ENCODE measurements at regions not wholly inside any gene's neighbourhood (a gene's known extent, or its start where the extent isn't known, plus 50 kb on each side); places are given as distances from the start of the nearest gene placed in this dataset.

- BruUV-seq (replicated peaks) = no TSS peak
- TF ChIP-seq POLR2AphosphoS5 (IDR thresholded peaks at IDR 0.05; ENCODE audit: low read depth, low read length) (no peak), TCF7L2 (IDR thresholded peaks at IDR 0.05; ENCODE audit: low read depth, low read length) (no peak), REST (IDR thresholded peaks at IDR 0.05; ENCODE audit: insufficient read depth in 1 of 2, low read depth in 2 of 2, low read length in 1 of 2) (no peak), SIN3A (IDR thresholded peaks at IDR 0.05; ENCODE audit: borderline replicate concordance, insufficient read depth, low read depth, low read length) (no peak)
- TF ChIP-seq, protein P1, sequence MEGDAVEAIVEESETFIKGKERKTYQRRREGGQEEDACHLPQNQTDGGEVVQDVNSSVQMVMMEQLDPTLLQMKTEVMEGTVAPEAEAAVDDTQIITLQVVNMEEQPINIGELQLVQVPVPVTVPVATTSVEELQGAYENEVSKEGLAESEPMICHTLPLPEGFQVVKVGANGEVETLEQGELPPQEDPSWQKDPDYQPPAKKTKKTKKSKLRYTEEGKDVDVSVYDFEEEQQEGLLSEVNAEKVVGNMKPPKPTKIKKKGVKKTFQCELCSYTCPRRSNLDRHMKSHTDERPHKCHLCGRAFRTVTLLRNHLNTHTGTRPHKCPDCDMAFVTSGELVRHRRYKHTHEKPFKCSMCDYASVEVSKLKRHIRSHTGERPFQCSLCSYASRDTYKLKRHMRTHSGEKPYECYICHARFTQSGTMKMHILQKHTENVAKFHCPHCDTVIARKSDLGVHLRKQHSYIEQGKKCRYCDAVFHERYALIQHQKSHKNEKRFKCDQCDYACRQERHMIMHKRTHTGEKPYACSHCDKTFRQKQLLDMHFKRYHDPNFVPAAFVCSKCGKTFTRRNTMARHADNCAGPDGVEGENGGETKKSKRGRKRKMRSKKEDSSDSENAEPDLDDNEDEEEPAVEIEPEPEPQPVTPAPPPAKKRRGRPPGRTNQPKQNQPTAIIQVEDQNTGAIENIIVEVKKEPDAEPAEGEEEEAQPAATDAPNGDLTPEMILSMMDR (IDR thresholded peaks at IDR 0.05) = no peak
Measured at GRCh38 chr15:47411733-47412132, 305.6 kb upstream of the SEMA6D start.

DNA sequence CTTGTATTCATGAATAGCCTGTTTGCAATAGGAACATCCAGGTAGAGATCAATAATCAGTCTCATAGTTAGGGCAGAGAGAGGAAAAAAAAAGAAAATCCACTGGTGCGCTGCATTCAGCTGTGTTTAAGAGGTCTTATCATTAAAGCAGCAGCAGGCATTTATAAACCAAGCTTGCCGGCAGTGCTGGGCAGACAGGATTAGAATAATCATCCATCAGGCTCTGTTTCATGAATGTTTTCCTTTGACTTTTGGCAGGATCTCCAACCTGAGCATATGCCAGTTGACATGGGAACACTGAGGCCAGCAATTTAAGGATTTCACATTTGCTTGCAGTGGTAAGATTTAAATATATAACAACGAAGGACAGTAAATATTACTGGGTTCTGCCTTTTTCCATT lies 305.2 kb upstream of the SEMA6D start:
- Histone ChIP-seq H3K27me3 (ENCODE audit: control insufficient read depth, insufficient read depth, low read length) (no peaks in the 10 kb centered on the region), H3K9me3 (ENCODE audit: control insufficient read depth, insufficient read depth, low read depth, low read length) (no peaks in the 10 kb centered on the region), H3K27ac (ENCODE audit: low read length) (no peak overlapping the region), H3K4me3 (ENCODE audit: low read depth in 2 of 2, low read length in 2 of 2) (no peak overlapping the region), H3K36me3 (ENCODE audit: control insufficient read depth, insufficient read depth, low read length) (no peaks in the 10 kb centered on the region), H3K4me1 (ENCODE audit: control insufficient read depth, insufficient read depth, low read length) (no peaks in the 10 kb centered on the region)
- intact Hi-C loops (cut with micrococcal nuclease; ENCODE audit: unreplicated experiment) = no loop called here
- in situ Hi-C loops (cut with HindIII; ENCODE audit: low pct_unique_long_range_greater_than_20kb, low sequenced_read_pairs) = no loop called here
- no TSS peak for BruUV-seq (replicated peaks)
- TF ChIP-seq, protein P1 (IDR thresholded peaks at IDR 0.05) = no peak
- CTCF ChIA-PET = no interaction called here
- ATAC-seq (no peak), DNase-seq (ENCODE audit: low read depth, low spot score) (no peak)
- POLR2A ChIA-PET = interaction anchor here (0.6 kb wide), 1 partner anchor 435 kb away, joined by 3 read pairs; no protein-coding TSS in a partner anchor

More at GRCh38 chr15:47411733-47412132, 305.6 kb upstream of the SEMA6D start:
- CTCF ChIA-PET = no interaction called here
- in situ Hi-C loops (cut with HindIII; ENCODE audit: low pct_unique_long_range_greater_than_20kb, low sequenced_read_pairs) = no loop called here
- H3K9me3 ChIP-seq (ENCODE audit: control insufficient read depth, insufficient read depth, low read depth, low read length) = no peaks in the 10 kb centered on the region
- H3K27me3 ChIP-seq (ENCODE audit: control insufficient read depth, insufficient read depth, low read length) = no peaks in the 10 kb centered on the region
- intact Hi-C loops (cut with micrococcal nuclease; ENCODE audit: unreplicated experiment) = no loop called here
- H3K4me3 ChIP-seq (ENCODE audit: low read depth in 2 of 2, low read length in 2 of 2) = no peak overlapping the region
- H3K36me3 ChIP-seq (ENCODE audit: control insufficient read depth, insufficient read depth, low read length) = no peaks in the 10 kb centered on the region
- H3K4me1 ChIP-seq (ENCODE audit: control insufficient read depth, insufficient read depth, low read length) = no peaks in the 10 kb centered on the region
- H3K27ac ChIP-seq (ENCODE audit: low read length) = no peak overlapping the region
- POLR2A ChIA-PET = no interaction called here
- no peak for ATAC-seq
- DNase-seq (ENCODE audit: low read depth, low spot score) = no peak

DNA sequence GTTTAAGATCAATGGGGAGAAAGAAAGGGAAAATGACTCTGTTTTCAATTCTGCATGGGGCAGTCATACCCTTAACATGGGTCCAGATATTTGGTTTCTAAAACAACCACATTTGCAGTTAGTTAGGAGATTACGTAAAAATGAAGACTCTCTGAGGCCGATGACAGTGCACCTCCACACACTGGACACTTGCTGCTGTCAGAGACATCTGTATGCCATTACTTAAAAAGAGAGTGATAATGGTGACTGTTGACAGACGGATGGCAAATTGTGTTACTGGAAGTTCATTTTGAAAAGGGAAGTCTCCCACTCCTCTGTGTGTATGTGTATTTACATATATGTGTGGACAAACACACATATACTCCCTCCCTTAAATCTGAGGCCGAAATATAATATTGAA lies 304.5 kb upstream of the SEMA6D start:
- ChIA-PET CTCF (no interaction called here), POLR2A (no interaction called here)
- Histone ChIP-seq H3K9me3 (ENCODE audit: control insufficient read depth, insufficient read depth, low read depth, low read length) (no peaks in the 10 kb centered on the region), H3K4me3 (ENCODE audit: low read depth in 2 of 2, low read length in 2 of 2) (no peak overlapping the region), H3K27ac (ENCODE audit: low read length) (no peak overlapping the region), H3K4me1 (ENCODE audit: control insufficient read depth, insufficient read depth, low read length) (no peaks in the 10 kb centered on the region), H3K27me3 (ENCODE audit: control insufficient read depth, insufficient read depth, low read length) (no peaks in the 10 kb centered on the region), H3K36me3 (ENCODE audit: control insufficient read depth, insufficient read depth, low read length) (no peaks in the 10 kb centered on the region)
- in situ Hi-C loops (cut with HindIII; ENCODE audit: low pct_unique_long_range_greater_than_20kb, low sequenced_read_pairs) (no loop called here), intact Hi-C loops (cut with micrococcal nuclease; ENCODE audit: unreplicated experiment) (no loop called here)
- ATAC-seq (no peak), DNase-seq (ENCODE audit: low read depth, low spot score) (no peak)
- no peak for TF ChIP-seq REST (IDR thresholded peaks at IDR 0.05; ENCODE audit: insufficient read depth in 1 of 2, low read depth in 2 of 2, low read length in 1 of 2)
- TF ChIP-seq TCF7L2 (IDR thresholded peaks at IDR 0.05; ENCODE audit: low read depth, low read length) = no peak
- TF ChIP-seq SIN3A (IDR thresholded peaks at IDR 0.05; ENCODE audit: borderline replicate concordance, insufficient read depth, low read depth, low read length) = no peak
- no peak for TF ChIP-seq POLR2AphosphoS5 (IDR thresholded peaks at IDR 0.05; ENCODE audit: low read depth, low read length)
- TF ChIP-seq, protein P1 (IDR thresholded peaks at IDR 0.05) = no peak
- no TSS peak for BruUV-seq (replicated peaks)
